BE2C (cell line): ENCODE measurements at regions not wholly inside any gene's neighbourhood (a gene's known extent, or its start where the extent isn't known, plus 50 kb on each side); places are given as distances from the start of the nearest gene placed in this dataset.

ENCODE experiments used
- DNase-seq: peaks from one replicate; pipeline ENCODE4 v3.0.0-alpha.2; 2020
- H3K27me3 ChIP-seq: fragments of 250-450 bp; sonication (Bioruptor Pico); 2 replicates; pipeline ENCODE4 v1.5.1; 2020; ENCODE audit warnings: mild to moderate bottlenecking
- H3K36me3 ChIP-seq: fragments of 250-450 bp; sonication (Bioruptor Pico); 2 replicates; pipeline ENCODE4 v1.5.1; 2020; ENCODE audit warnings: mild to moderate bottlenecking
- H3K4me1 ChIP-seq: fragments of 250-450 bp; sonication (Bioruptor Pico); 2 replicates; pipeline ENCODE4 v1.5.1; 2020
- H3K4me3 ChIP-seq: 2 replicates; pipeline ENCODE4 v1.5.1; 2011; ENCODE audit warnings: low read depth, low read length
- H3K9me3 ChIP-seq: fragments of 250-450 bp; sonication (Bioruptor Pico); 2 replicates; pipeline ENCODE4 v1.5.1; 2020
- TF ChIP-seq, protein P1 (sequence below): IDR thresholded peaks from 2 replicates; pipeline ENCODE4 v1.5.1; 2012; ENCODE audit warnings: mild to moderate bottlenecking, low read depth, low read length

DNA sequence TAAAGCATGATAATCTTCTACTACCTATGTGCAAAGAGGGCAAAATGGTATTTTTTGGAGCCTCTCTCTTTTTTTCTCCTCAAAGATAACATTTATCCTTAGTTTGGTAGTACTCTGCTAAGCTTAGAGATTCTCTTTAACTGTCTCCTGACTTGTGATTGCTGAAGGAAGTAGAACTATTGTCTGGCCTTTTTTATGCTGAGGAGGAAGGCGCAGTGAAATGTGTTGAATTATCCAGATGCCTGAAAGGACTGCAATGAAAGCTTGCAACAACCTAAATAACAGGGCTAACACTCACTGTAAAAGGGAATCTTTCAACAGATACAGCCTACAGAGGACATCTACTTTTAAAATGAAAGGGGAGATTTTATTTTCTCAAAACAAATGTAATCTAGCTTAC is 59.5 kb upstream of the CCDC160 start:
- Histone ChIP-seq H3K4me1 (no peaks in the 10 kb centered on the region), H3K27me3 (peaks cover 14% of the 10 kb centered on the region)
- TF ChIP-seq, protein P1, sequence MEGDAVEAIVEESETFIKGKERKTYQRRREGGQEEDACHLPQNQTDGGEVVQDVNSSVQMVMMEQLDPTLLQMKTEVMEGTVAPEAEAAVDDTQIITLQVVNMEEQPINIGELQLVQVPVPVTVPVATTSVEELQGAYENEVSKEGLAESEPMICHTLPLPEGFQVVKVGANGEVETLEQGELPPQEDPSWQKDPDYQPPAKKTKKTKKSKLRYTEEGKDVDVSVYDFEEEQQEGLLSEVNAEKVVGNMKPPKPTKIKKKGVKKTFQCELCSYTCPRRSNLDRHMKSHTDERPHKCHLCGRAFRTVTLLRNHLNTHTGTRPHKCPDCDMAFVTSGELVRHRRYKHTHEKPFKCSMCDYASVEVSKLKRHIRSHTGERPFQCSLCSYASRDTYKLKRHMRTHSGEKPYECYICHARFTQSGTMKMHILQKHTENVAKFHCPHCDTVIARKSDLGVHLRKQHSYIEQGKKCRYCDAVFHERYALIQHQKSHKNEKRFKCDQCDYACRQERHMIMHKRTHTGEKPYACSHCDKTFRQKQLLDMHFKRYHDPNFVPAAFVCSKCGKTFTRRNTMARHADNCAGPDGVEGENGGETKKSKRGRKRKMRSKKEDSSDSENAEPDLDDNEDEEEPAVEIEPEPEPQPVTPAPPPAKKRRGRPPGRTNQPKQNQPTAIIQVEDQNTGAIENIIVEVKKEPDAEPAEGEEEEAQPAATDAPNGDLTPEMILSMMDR = no peak

DNA sequence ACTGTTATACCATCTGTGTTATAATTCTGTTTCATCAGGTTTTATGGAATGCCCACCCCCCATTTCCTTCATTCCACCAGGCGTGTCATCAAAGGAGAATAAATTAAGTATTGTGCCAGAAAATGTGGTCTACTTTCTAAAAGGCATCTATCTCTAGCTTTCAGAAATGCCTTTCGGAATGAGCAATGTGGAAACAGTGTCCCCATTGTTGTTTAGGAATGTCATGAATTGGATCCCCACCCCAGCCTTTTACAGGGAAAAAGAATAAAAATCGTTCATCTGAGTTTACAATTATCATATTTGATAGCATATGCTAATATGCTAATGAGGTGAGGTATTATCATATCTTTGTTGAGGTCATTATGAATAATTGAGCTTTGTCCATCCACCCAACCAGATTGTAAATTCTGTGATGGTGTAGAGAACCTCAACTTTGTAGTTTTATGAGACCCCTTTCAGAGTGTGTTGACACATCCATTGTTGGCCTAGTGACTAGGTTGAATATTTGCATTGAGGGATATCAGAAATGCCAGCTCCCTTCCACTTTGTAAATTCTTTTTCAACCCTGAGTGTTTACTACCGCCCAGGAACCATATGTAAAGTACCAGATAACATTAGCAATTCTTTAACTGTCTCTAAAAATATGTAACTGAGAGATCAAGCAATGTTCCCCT is 56.2 kb upstream of the CCDC160 start:
- no peaks in the 10 kb centered on the region for H3K4me1 ChIP-seq
- no peaks in the 10 kb centered on the region for H3K9me3 ChIP-seq
- H3K27me3 ChIP-seq = no peaks in the 10 kb centered on the region
- no peak overlapping the region for H3K4me3 ChIP-seq
- TF ChIP-seq, protein P1 = no peak
- no peaks in the 10 kb centered on the region for H3K36me3 ChIP-seq
- DNase-seq = no peak

More for the DNA sequence above, 59.5 kb upstream of the CCDC160 start:
- no peak for DNase-seq
- Histone ChIP-seq H3K9me3 (no peaks in the 10 kb centered on the region), H3K36me3 (no peaks in the 10 kb centered on the region), H3K4me3 (no peak overlapping the region)

DNA sequence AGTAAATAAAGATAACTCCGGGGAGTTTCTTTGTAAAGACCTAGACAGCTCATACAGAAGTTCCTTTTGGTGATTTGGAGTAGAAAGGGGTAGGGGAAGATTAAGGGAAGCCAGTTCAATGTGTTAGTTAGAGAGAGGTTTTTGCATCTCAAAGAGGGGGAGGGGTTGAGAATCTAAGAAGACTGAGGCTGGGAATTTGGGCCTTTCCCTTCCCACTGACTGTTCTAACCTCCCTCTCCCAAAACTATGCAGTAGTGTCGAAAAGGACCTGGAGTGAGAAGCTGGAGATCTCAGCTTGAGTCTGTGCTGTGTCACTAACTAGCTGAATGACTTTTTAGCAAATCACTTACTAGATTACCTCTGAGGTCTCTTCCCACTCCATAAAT is 55.7 kb upstream of the CCDC160 start:
- H3K4me3 ChIP-seq = no peak overlapping the region
- TF ChIP-seq, protein P1 = no peak
- no peaks in the 10 kb centered on the region for H3K9me3 ChIP-seq
- H3K27me3 ChIP-seq = no peaks in the 10 kb centered on the region
- H3K4me1 ChIP-seq = no peaks in the 10 kb centered on the region
- H3K36me3 ChIP-seq = no peaks in the 10 kb centered on the region
- DNase-seq = no peak

DNA sequence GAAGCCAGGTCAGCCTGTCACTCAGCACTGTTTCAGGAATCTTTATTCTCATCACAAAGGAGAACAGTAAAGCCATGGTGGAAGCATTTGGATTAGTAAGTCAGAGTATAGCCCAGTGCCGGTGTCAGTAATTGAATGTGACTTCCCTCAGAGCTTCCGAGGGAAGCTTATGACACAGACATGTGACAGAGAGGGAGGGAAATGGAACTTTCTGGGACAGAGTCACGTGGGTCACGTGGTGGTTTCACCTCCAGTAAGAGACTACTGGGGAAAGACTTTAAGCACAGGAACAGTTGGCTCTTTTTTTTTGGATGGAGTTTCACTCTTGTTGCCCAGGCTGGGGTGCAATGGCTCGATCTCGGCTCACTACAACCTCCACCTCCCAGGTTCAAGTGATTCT is 53.3 kb upstream of the CCDC160 start:
- H3K9me3 ChIP-seq = no peaks in the 10 kb centered on the region
- TF ChIP-seq, protein P1 = no peak
- H3K4me1 ChIP-seq = no peaks in the 10 kb centered on the region

DNA sequence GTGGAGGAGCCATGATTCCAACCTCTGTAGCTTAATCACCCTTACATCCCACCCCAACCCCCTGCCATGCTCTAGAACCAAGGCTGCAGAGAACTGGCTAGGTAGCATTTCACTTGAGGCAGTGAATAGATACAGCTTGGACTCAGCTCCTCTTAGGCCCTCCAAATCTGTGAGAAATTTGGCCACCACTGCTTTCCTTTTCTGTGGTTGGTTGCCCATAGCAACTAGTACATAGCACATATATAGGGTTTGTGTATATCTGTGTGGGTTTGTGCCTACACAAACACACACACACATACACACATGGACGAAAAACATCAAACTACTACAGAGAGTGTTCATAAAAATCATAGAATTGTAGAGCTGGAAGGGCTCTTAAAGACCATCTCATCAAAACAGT is 52.0 kb upstream of the CCDC160 start:
- H3K36me3 ChIP-seq = no peaks in the 10 kb centered on the region
- H3K27me3 ChIP-seq = no peaks in the 10 kb centered on the region
- DNase-seq = no peak
- H3K9me3 ChIP-seq = no peaks in the 10 kb centered on the region
- TF ChIP-seq, protein P1 = no peak
- no peak overlapping the region for H3K4me3 ChIP-seq
- no peaks in the 10 kb centered on the region for H3K4me1 ChIP-seq

More for the DNA sequence above, 53.3 kb upstream of the CCDC160 start:
- Histone ChIP-seq H3K36me3 (no peaks in the 10 kb centered on the region), H3K27me3 (no peaks in the 10 kb centered on the region), H3K4me3 (no peak overlapping the region)
- DNase-seq = no peak

DNA sequence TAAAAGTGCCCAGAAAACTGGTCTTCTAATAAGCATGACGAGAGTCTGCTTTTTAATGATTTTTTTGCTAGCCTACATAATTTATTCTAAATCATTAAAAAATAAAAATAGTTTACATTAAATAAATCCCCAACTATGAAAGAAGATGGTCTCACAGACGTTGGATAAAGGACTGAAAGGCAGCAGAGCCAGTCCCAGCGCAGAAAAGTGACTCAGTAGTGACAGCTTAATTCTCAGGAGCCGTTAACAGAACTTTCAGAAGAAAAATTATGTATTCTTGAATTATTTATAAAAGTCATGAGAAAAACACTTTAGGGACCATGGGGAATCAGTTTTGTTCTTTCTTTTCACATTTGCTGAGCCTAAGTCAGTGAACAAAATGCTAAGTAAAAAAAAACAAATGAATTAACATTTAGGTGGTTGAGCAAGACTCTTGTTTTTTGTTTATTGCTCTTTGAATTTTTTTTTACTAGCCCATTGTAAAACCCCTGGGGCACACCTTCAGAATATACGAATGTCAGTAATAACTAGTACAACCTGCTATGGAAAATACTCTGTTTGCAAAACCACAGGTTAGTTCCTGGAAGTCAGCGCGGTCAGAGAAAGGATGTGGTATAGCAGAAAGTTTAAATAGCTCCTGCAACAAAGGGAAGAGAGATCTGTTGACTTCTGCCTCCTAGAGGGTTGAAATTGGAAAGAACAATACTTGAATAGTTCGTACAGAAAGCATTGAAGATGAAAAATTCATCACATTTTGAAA is 50.4 kb upstream of the CCDC160 start:
- no peaks in the 10 kb centered on the region for H3K4me1 ChIP-seq

More for the DNA sequence above, 50.4 kb upstream of the CCDC160 start:
- H3K36me3 ChIP-seq = no peaks in the 10 kb centered on the region
- no peaks in the 10 kb centered on the region for H3K27me3 ChIP-seq
- H3K9me3 ChIP-seq = no peaks in the 10 kb centered on the region
- no peak for DNase-seq
- TF ChIP-seq, protein P1 = no peak
- H3K4me3 ChIP-seq = no peak overlapping the region
